ENCODE measurements at regions not wholly inside any gene's neighbourhood (a gene's known extent, or its start where the extent isn't known, plus 50 kb on each side); places are given as distances from the start of the nearest gene placed in this dataset.

- Histone ChIP-seq H3K36me3 (ENCODE audit: control insufficient read depth in 3 of 3, insufficient read depth in 2 of 3, low read depth in 1 of 3, low read length in 3 of 3) (no peaks in the 10 kb centered on the region), H3K27ac (ENCODE audit: low read depth in 1 of 3, low read length in 2 of 3) (no peak overlapping the region), H3K4me1 (ENCODE audit: control insufficient read depth in 3 of 3, insufficient read depth in 2 of 3, low read depth in 1 of 3, low read length in 2 of 3) (no peaks in the 10 kb centered on the region), H3K27me3 (ENCODE audit: control insufficient read depth in 3 of 3, insufficient read depth in 3 of 3, low read length in 3 of 3) (no peaks in the 10 kb centered on the region), H3K9me3 (ENCODE audit: control insufficient read depth in 2 of 2, insufficient read depth in 1 of 2, low read depth in 1 of 2, low read length in 1 of 2) (no peaks in the 10 kb centered on the region), H3K4me3 (ENCODE audit: low read depth in 1 of 3, low read length in 3 of 3) (no peak overlapping the region)
- FAIRE-seq (no peak), DNase-seq (no peak)
- 0 to 42% (median 0%) methylated on average over 1 of the region's 1 CpG for WGBS, 3 donors
Observed at GRCh38 chr13:105798541-105798940, 736.9 kb downstream of the EFNB2 start.

- no peak overlapping the region for H3K4me3 ChIP-seq (ENCODE audit: low read depth in 1 of 3, low read length in 3 of 3)
- no peaks in the 10 kb centered on the region for H3K4me1 ChIP-seq (ENCODE audit: control insufficient read depth in 3 of 3, insufficient read depth in 2 of 3, low read depth in 1 of 3, low read length in 2 of 3)
- H3K36me3 ChIP-seq (ENCODE audit: control insufficient read depth in 3 of 3, insufficient read depth in 2 of 3, low read depth in 1 of 3, low read length in 3 of 3), result no peaks in the 10 kb centered on the region
- H3K27me3 ChIP-seq (ENCODE audit: control insufficient read depth in 3 of 3, insufficient read depth in 3 of 3, low read length in 3 of 3), result no peaks in the 10 kb centered on the region
- 84 to 87% (median 85%) methylated on average over 3 of the region's 3 CpGs for WGBS, 3 donors
- H3K27ac ChIP-seq (ENCODE audit: low read depth in 1 of 3, low read length in 2 of 3), result no peak overlapping the region
- no peaks in the 10 kb centered on the region for H3K9me3 ChIP-seq (ENCODE audit: control insufficient read depth in 2 of 2, insufficient read depth in 1 of 2, low read depth in 1 of 2, low read length in 1 of 2)
- FAIRE-seq (no peak), DNase-seq (no peak)
Observed at GRCh38 chr13:105796081-105796480, 739.4 kb downstream of the EFNB2 start.

- H3K4me3 ChIP-seq (ENCODE audit: low read depth in 1 of 3, low read length in 3 of 3), result no peak overlapping the region
- no peaks in the 10 kb centered on the region for H3K36me3 ChIP-seq (ENCODE audit: control insufficient read depth in 3 of 3, insufficient read depth in 2 of 3, low read depth in 1 of 3, low read length in 3 of 3)
- no peak for DNase-seq
- no peak for FAIRE-seq
- 50 to 85% (median 79%) methylated on average over 1 of the region's 1 CpG for WGBS, 3 donors
- H3K27me3 ChIP-seq (ENCODE audit: control insufficient read depth in 3 of 3, insufficient read depth in 3 of 3, low read length in 3 of 3), result no peaks in the 10 kb centered on the region
- no peak overlapping the region for H3K27ac ChIP-seq (ENCODE audit: low read depth in 1 of 3, low read length in 2 of 3)
- H3K9me3 ChIP-seq (ENCODE audit: control insufficient read depth in 2 of 2, insufficient read depth in 1 of 2, low read depth in 1 of 2, low read length in 1 of 2), result no peaks in the 10 kb centered on the region
- no peaks in the 10 kb centered on the region for H3K4me1 ChIP-seq (ENCODE audit: control insufficient read depth in 3 of 3, insufficient read depth in 2 of 3, low read depth in 1 of 3, low read length in 2 of 3)
Observed at GRCh38 chr13:105790923-105791322, 744.5 kb downstream of the EFNB2 start.

DNA sequence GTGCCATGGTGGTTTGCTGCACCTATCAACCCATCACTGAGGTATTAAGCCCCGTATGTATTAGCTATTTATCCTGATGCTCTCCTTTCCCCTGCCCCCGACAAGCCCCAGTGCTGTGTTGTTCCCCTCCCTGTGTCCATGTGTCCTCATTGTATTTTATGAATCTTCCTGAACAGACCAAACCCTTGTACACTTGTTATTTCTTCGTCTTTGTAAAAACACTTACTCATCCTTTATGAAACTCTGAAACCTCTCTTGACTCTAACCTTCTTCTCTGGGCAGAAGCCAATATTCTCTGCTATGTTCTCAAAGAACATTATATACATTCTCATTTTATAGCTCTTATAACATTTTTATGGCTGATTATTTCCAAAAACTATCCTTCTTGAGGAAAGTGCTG lies 746.9 kb downstream of the EFNB2 start:
- DNase-seq, result no peak
- Histone ChIP-seq H3K27me3 (ENCODE audit: control insufficient read depth in 3 of 3, insufficient read depth in 3 of 3, low read length in 3 of 3) (no peaks in the 10 kb centered on the region), H3K27ac (ENCODE audit: low read depth in 1 of 3, low read length in 2 of 3) (no peak overlapping the region), H3K4me1 (ENCODE audit: control insufficient read depth in 3 of 3, insufficient read depth in 2 of 3, low read depth in 1 of 3, low read length in 2 of 3) (no peaks in the 10 kb centered on the region), H3K9me3 (ENCODE audit: control insufficient read depth in 2 of 2, insufficient read depth in 1 of 2, low read depth in 1 of 2, low read length in 1 of 2) (no peaks in the 10 kb centered on the region), H3K4me3 (ENCODE audit: low read depth in 1 of 3, low read length in 3 of 3) (no peak overlapping the region), H3K36me3 (ENCODE audit: control insufficient read depth in 3 of 3, insufficient read depth in 2 of 3, low read depth in 1 of 3, low read length in 3 of 3) (no peaks in the 10 kb centered on the region)
- 82 to 87% (median 84%) methylated on average over 3 of the region's 3 CpGs for WGBS, 3 donors
- no peak for FAIRE-seq

- WGBS, 3 donors, result 78 to 86% (median 86%) methylated on average over 9 of the region's 9 CpGs
- DNase-seq (no peak), FAIRE-seq (no peak)
- Histone ChIP-seq H3K9me3 (ENCODE audit: control insufficient read depth in 2 of 2, insufficient read depth in 1 of 2, low read depth in 1 of 2, low read length in 1 of 2) (no peaks in the 10 kb centered on the region), H3K4me3 (ENCODE audit: low read depth in 1 of 3, low read length in 3 of 3) (no peak overlapping the region), H3K4me1 (ENCODE audit: control insufficient read depth in 3 of 3, insufficient read depth in 2 of 3, low read depth in 1 of 3, low read length in 2 of 3) (no peaks in the 10 kb centered on the region), H3K36me3 (ENCODE audit: control insufficient read depth in 3 of 3, insufficient read depth in 2 of 3, low read depth in 1 of 3, low read length in 3 of 3) (no peaks in the 10 kb centered on the region), H3K27me3 (ENCODE audit: control insufficient read depth in 3 of 3, insufficient read depth in 3 of 3, low read length in 3 of 3) (no peaks in the 10 kb centered on the region), H3K27ac (ENCODE audit: low read depth in 1 of 3, low read length in 2 of 3) (no peak overlapping the region)
Observed at GRCh38 chr13:105787632-105788031, 747.8 kb downstream of the EFNB2 start.

DNA sequence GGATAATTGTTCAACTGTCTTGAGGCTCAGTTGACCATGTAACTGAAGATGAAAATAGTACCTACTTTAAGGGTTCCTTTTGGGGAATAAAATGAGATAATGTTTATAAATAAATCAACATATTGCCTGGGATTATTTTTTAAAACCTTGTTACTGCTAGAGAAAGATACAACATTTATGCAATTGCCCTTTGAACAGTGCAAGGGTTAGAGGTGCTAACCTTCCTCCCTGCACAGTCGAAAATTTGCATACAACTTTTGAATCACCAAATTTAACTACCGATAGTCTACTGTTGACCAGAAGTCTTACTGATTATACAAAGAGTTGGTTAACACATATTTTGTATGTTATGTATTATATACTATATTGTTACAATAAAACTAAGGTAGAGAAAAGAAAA lies 750.0 kb downstream of the EFNB2 start:
- FAIRE-seq (no peak), DNase-seq (no peak)
- no peaks in the 10 kb centered on the region for H3K27me3 ChIP-seq (ENCODE audit: control insufficient read depth in 3 of 3, insufficient read depth in 3 of 3, low read length in 3 of 3)
- no peaks in the 10 kb centered on the region for H3K9me3 ChIP-seq (ENCODE audit: control insufficient read depth in 2 of 2, insufficient read depth in 1 of 2, low read depth in 1 of 2, low read length in 1 of 2)
- H3K36me3 ChIP-seq (ENCODE audit: control insufficient read depth in 3 of 3, insufficient read depth in 2 of 3, low read depth in 1 of 3, low read length in 3 of 3), result no peaks in the 10 kb centered on the region
- H3K4me1 ChIP-seq (ENCODE audit: control insufficient read depth in 3 of 3, insufficient read depth in 2 of 3, low read depth in 1 of 3, low read length in 2 of 3), result no peaks in the 10 kb centered on the region
- WGBS, 3 donors, result 65 to 76% (median 71%) methylated on average over 2 of the region's 2 CpGs
- H3K27ac ChIP-seq (ENCODE audit: low read depth in 1 of 3, low read length in 2 of 3), result no peak overlapping the region
- no peak overlapping the region for H3K4me3 ChIP-seq (ENCODE audit: low read depth in 1 of 3, low read length in 3 of 3)

GRCh38 chr13:105783261-105783660 lies 752.2 kb downstream of the EFNB2 start:
- 38 to 56% (median 52%) methylated on average over 1 of the region's 1 CpG for WGBS, 3 donors
- FAIRE-seq, result no peak

GRCh38 chr13:105778196-105778595 lies 757.3 kb downstream of the EFNB2 start:
- DNase-seq (no peak), FAIRE-seq (no peak)
- no peaks in the 10 kb centered on the region for H3K36me3 ChIP-seq (ENCODE audit: control insufficient read depth in 3 of 3, insufficient read depth in 2 of 3, low read depth in 1 of 3, low read length in 3 of 3)
- no peaks in the 10 kb centered on the region for H3K4me1 ChIP-seq (ENCODE audit: control insufficient read depth in 3 of 3, insufficient read depth in 2 of 3, low read depth in 1 of 3, low read length in 2 of 3)
- no peaks in the 10 kb centered on the region for H3K9me3 ChIP-seq (ENCODE audit: control insufficient read depth in 2 of 2, insufficient read depth in 1 of 2, low read depth in 1 of 2, low read length in 1 of 2)
- H3K27me3 ChIP-seq (ENCODE audit: control insufficient read depth in 3 of 3, insufficient read depth in 3 of 3, low read length in 3 of 3), result no peaks in the 10 kb centered on the region
- no peak overlapping the region for H3K4me3 ChIP-seq (ENCODE audit: low read depth in 1 of 3, low read length in 3 of 3)
- no peak overlapping the region for H3K27ac ChIP-seq (ENCODE audit: low read depth in 1 of 3, low read length in 2 of 3)
- 41 to 59% (median 47%) methylated on average over 1 of the region's 1 CpG for WGBS, 3 donors

More at GRCh38 chr13:105783261-105783660, 752.2 kb downstream of the EFNB2 start:
- no peaks in the 10 kb centered on the region for H3K27me3 ChIP-seq (ENCODE audit: control insufficient read depth in 3 of 3, insufficient read depth in 3 of 3, low read length in 3 of 3)
- H3K36me3 ChIP-seq (ENCODE audit: control insufficient read depth in 3 of 3, insufficient read depth in 2 of 3, low read depth in 1 of 3, low read length in 3 of 3), result no peaks in the 10 kb centered on the region
- no peak overlapping the region for H3K4me3 ChIP-seq (ENCODE audit: low read depth in 1 of 3, low read length in 3 of 3)
- no peaks in the 10 kb centered on the region for H3K9me3 ChIP-seq (ENCODE audit: control insufficient read depth in 2 of 2, insufficient read depth in 1 of 2, low read depth in 1 of 2, low read length in 1 of 2)
- H3K27ac ChIP-seq (ENCODE audit: low read depth in 1 of 3, low read length in 2 of 3), result no peak overlapping the region
- no peaks in the 10 kb centered on the region for H3K4me1 ChIP-seq (ENCODE audit: control insufficient read depth in 3 of 3, insufficient read depth in 2 of 3, low read depth in 1 of 3, low read length in 2 of 3)
- no peak for DNase-seq

- H3K27ac ChIP-seq (ENCODE audit: low read depth in 1 of 3, low read length in 2 of 3), result no peak overlapping the region
- 48 to 59% (median 49%) methylated on average over 7 of the region's 7 CpGs for WGBS, 3 donors
- no peaks in the 10 kb centered on the region for H3K9me3 ChIP-seq (ENCODE audit: control insufficient read depth in 2 of 2, insufficient read depth in 1 of 2, low read depth in 1 of 2, low read length in 1 of 2)
- H3K27me3 ChIP-seq (ENCODE audit: control insufficient read depth in 3 of 3, insufficient read depth in 3 of 3, low read length in 3 of 3), result no peaks in the 10 kb centered on the region
- H3K36me3 ChIP-seq (ENCODE audit: control insufficient read depth in 3 of 3, insufficient read depth in 2 of 3, low read depth in 1 of 3, low read length in 3 of 3), result no peaks in the 10 kb centered on the region
- DNase-seq, result peak in 1 of 2 donors; percentile 4
- FAIRE-seq, result no peak
- H3K4me3 ChIP-seq (ENCODE audit: low read depth in 1 of 3, low read length in 3 of 3), result no peak overlapping the region
- no peaks in the 10 kb centered on the region for H3K4me1 ChIP-seq (ENCODE audit: control insufficient read depth in 3 of 3, insufficient read depth in 2 of 3, low read depth in 1 of 3, low read length in 2 of 3)
Observed at GRCh38 chr13:105774739-105775460, 760.6 kb downstream of the EFNB2 start.
